HG02678 (cell line): ENCODE measurements at regions not wholly inside any gene's neighbourhood (a gene's known extent, or its start where the extent isn't known, plus 50 kb on each side); places are given as distances from the start of the nearest gene placed in this dataset.

Experiments
- ATAC-seq: cut with Tn5 transposase; IDR thresholded peaks from one replicate; pipeline ENCODE4 v1.9.1; 2021; ENCODE audit warnings: mild to moderate bottlenecking, moderate library complexity; ENCODE audit not compliant: unreplicated experiment

DNA sequence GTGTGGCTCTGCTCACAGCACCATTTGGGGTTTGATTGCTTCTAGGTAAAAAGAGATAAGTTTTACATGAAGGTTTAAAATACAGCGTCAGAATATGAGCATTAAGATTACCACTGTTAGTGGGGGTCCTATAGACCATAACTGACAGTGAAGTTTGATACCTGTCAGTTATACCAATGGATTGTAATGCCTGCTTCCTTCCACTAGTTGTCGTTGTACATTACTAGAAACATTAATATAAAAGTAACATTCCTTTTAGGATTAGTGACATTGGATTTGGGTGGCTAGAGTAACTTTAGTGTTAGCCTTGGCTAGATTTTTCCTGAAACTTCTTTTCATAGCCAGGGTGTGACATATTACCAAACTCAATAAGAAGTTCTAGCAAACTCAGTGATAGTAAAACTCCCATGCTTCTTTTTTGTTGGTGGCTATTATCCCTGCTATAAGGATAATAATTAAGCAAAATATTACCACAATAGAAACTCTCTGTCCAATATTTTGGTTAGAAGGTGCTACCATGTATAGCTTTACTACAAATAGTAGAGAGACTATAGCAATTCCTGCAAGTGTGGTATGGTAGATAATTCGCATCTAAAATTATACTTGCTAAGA is 57.1 kb downstream of the FAM181B start:
- no peak for ATAC-seq

DNA sequence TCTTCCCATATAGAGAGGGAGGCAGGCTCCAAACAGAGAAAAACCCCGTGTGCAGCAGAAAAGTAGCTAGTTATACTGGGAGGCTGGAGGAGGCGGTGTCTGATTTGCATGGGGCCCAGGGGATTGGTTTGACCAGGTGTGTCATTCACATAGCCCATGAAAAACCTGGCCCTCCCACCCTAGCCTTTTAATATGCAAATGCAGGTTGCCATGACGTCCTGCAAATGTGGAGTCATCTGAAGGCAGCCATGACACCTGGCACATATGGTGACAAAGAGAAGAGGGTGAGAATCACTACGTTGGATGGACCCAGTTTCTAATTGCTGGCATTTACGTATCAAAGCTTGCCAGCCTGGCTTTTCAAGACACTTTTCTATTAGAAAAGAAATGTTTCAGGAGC is 57.8 kb downstream of the FAM181B start:
- ATAC-seq: no peak

DNA sequence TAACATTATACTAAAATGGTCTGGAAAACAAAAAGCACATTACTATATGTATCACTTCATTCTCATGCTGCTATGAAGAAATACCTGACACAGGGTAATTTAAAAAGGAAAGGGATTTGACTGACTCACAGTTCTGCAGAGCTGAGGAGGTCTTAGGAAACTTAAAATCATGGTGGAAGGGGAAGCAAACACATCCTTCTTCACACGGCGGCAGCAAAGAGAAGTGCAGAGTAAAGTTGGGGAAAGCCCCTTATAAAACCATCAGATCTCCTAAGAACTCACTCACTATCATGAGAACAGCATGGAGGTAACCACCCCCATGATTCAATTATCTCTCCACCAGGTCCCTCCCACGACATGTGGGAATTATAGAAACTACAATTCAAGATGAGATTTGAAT is 60.0 kb downstream of the FAM181B start:
- ATAC-seq: no peak

DNA sequence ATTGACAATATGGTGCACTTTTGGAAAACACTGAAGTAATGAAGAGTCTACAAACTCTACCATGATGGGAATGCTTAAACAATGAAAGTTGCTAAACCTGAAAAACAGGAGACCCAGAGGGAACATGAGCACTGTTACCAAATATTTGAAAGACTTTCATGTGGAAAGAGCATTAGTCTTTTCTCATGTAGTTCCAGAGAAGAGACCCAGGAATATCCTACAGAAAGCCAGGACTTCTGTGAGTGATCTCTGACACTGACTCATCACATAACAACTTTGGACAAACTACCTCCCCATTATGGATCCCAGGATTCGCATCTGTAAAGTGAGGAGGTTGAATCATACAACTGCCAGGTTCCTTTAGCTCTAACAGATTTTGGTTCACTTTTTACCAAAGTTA is 62.2 kb downstream of the FAM181B start:
- ATAC-seq: no peak

DNA sequence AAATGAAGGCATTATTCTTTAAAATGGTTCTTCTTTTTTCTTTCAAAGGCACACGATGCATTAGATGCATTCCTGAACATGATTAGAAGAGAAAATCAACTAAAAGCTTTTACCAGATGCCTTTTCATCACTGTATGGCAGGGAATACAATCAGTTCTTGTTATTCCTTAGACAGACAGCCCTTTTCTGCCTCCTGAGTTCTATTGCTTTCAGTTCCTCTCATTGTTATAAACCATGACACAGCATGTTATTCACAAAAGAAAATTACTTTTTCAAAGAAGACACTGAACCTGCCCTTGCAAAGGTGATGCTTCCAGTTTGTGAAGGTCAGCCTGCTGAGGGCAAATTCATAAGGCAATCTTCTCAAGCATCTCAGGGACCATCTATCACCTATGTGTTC is 70.1 kb downstream of the FAM181B start:
- ATAC-seq: no peak

DNA sequence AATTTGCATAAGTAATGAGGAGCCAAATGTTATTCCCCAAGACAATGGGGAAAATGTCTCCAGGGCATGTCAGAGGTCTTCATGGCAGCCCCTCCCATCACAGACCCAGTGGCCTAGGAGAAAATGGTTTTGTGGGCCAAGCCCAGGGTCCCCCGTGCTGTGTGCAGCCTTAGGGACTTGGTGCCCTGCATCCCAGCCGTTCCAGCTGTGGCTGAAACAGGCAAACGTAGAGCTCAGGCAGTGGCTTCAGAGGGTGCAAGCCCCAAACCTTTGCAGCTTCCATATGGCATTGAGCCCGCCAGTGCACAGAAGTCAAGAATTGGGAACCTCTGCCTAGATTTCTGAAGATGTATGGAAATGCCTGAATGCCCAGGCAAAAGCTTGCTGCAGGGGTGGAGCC is 79.9 kb downstream of the FAM181B start:
- ATAC-seq: no peak

DNA sequence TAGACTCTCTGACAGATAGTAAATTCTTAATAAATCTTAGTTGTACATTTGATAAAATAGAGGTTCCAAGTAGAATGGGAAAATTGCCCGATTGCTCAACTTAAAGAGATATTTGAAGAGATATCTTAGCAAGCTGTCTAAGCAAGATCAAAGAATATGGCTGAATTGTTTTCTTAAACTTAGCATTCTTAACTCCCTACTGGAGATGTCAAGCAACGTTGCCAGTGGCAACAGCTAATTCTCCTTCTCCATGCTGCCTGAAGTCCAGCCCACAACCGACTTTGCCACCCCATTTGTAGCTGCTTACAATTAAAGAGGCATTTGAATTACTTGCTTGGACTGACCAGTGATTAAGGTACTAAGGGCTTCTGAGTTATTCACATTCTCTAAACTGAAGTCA is 94.4 kb downstream of the FAM181B start:
- no peak for ATAC-seq

DNA sequence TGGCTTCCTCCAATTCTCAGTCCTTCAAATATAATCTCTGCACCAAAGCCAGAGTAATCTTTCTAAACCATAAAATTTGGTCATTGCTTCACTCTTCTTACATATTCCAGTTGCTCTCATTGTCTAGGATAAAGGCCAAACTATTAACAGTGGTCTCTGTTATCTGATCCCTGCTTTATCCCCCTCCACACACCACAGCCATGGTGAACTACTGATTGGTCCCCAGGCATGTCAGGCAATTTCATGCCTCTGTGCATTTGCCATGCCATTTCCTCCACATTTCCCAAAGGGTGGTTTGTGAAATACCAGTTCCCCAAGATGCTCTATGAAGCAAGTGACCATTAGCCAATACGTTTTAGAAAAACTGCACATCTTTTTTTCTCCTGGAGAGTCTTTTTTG is 97.0 kb downstream of the FAM181B start:
- no peak for ATAC-seq

DNA sequence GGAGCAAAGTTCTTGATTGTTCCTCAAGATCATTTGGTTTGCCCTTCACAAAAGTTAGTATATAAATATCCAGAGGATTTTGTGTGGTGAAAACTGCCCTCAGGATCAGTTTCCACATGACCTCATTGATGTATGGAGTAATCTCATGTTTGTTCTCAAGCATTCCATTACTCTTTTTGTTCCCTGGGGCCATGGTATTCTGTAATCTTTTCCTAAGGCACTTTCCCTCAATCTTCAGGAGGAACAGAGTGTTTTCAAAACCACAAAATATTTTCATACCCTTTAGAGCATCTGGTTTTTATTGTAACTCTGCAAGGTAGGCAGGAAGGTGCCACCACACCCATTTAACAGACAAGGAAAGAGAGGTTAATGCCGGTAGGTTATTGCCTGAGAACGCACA is 99.6 kb downstream of the FAM181B start:
- ATAC-seq: no peak

DNA sequence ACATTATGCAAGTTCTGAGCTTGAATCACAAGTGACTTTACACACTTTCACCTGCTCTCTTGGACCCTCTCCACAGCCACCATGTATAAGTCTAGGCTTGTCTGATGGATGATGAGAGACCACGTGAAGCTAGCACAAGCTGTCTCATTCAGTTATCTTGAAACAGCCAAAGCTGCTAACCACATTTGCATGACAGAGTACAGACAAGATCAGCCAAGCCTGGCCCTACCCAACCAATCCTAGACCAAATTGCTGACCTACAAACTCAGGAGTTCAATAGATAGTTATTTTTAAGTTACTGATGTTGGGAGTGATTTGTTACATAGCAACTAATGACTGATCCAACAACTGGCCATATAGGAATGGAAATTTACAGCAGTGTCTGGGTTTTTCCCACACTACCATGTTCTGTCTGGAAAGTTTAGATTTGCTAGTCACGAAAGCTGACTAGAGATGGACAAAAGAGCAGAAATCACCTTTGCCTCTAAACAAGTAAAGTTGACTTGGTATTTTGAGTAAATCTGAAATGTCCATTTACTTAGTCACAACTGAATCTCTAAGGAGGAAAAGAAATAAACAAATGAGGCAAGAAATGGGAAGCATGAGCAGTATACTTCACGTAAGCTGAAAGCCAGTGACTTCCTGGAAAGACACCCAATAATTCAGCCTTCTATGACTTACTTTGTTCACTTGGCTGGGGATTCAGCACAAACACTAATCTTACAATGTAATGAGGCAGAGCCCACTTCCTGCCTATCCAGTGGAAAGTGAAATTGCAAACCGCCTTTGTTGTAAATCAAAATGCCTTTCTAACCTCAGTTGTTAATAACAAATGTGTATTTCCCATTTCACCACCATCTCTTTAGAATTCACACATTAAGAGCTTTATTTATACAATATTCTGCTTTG is 101.7 kb downstream of the FAM181B start:
- ATAC-seq: peak; percentile 88

DNA sequence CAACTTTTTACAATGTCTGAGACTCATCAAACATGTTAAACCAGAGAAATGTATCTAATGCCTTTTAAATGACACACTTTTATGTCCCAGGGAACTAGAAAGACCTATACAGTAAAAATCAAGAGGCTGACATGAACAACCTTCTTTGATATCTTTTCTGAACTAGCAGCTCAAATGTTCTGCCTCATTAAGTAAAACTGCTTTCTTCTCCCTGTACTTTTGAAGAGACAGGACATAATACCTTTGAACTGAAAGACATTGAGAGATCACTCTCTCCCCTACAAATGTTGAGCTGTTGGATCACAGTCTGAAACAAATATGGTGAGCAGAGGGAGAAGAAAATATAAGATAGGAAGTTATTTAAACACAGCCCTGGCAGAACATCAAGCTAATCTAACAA is 123.0 kb downstream of the FAM181B start:
- no peak for ATAC-seq

DNA sequence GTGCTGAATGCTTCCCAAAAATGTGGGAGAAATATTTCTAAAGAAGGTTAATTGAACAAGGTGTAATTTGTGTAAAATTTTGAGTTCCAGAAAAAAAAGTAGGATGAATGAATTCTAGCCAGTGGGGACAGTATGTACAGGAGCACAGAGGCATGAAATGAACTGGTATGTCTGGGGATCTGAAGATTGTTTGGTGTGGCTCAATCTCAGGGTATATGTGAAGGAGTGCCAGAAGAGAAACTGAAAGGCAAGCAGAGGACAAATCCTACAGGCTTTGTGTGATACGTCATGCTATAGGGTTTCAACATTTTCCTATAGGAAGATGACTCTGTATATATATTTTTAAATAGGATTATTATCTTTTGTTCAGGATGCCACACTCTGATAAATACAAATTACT is 126.9 kb downstream of the FAM181B start:
- ATAC-seq: no peak

DNA sequence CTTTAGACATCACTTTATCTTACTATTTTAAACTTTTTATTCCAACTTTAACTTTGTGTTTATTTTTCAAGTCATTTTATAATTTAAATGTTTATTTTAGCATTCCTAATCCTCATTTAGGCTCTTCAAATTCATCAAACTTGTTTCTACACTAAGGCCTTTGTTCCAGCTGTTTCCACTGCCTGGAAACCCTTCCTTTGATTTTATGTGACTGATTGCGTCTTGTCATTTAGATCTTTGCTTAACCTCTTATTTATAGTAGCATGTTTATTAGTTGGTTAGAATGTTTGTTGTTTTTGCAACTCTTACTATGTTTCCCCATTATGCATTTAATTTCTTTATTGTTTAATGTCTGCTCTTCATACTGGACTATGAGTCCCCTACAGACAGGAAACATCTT is 132.0 kb downstream of the FAM181B start:
- ATAC-seq: no peak

DNA sequence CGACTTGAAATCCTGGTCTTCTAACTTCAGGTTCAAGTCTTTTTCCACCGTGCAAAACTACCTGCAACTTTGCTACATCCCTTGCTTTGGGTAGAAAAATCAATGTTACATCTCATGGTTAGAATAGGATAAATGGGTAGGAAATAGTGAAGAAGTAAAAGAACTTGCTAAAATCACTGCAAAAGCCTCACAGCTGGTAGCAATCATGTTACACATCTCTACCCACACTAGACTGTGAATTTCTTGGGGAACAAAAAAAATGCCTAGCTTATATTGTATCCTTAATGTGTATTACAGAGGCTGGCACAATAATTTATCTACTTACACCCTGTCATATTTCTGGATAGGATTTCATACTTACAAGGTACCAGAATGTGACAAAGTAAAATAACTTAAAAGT is 133.8 kb downstream of the FAM181B start:
- ATAC-seq: no peak

DNA sequence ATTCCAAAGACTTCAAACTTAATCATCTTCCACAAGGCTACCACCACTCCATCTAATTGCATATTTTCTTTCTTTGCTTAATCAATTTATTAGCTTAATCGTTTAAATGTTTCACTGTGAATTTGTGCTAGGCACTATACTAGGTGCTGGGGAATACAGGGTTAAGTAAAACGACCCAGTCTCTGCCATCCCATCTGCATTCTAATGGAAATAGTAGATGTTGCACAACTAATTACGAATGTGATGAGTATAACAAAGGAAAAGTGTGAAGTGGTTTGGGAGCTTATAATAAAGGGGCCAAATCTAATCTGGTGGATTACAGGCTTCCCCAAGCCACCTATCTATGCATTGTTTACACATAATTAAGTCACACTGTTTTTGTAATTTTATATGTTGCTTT is 147.1 kb downstream of the FAM181B start:
- ATAC-seq: no peak

DNA sequence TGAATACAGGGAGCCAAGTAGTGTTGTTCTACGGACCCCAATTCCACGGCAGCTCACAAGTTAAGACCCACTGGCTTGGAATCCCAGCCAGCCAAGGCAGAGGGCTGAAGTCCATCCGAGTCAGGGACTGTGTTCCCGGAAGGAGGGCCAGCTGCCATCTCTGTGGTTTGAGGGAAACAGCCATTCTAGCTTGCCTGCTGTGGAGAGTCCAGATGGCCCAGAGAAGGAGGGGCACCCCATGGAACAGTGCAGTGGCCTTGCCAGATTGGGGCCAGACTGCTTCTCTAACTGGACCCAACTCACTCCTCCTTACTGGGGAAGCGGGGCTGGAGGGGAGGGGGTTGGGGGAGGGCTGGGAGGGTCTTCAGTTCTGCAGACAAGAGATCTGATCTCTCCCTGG is 156.4 kb downstream of the FAM181B start:
- ATAC-seq: no peak

DNA sequence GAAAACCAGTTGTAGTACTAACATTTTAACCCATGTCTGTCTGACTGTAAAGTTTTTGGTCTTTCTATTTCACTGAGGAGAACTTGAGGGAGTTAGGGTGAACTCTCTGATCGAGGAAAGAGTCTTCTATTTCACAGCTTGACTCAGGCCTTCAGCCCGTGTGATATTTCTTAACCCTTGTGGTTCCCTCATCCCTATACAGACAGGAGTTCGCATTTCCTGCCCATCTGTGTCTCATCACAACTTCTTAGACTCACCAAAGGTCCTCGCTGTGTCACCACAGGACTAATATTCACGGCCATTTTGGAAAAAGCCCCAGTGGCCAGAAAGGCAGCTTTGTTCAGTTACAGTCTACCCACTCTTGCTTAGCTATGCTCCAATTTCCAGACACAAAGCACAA is 172.8 kb downstream of the FAM181B start:
- no peak for ATAC-seq

DNA sequence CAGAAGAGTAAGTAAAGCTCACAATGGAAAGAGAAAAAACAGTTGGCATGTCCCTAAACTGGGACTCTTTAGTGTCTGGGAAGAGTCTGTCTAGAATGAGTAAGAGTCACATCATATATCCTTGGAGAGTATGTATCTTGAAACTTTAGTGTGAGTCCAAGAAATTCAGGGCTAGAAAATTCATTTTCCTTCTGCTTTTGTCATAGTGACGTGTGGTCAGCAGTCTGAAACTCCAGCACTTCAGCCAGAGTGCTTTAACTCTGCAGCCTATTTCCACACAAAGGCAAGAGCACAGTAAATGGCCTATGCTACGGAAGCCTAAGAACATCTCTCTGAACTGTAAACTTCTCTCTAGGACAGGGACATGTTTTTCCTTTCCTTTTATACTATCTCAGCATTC is 174.1 kb downstream of the FAM181B start:
- no peak for ATAC-seq

DNA sequence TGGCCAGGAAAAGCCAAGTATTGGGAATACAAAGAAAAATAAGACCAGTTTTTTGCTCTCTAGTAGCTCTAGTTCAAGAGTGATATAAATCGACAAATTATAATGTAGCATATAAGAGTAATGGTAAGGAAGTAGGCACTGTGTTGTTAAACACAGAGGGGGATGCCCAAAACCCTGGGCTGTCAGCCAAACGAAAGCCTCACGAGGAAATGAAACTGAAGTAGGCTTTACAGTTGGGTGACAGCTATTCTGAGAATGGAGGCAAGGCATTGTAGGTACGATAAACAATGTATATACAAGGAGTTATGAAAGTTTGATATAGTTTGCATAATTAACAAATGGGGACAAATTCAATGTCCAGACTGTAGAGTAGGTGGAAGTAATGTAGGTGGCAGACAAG is 176.4 kb downstream of the FAM181B start:
- ATAC-seq: peak; percentile 100

DNA sequence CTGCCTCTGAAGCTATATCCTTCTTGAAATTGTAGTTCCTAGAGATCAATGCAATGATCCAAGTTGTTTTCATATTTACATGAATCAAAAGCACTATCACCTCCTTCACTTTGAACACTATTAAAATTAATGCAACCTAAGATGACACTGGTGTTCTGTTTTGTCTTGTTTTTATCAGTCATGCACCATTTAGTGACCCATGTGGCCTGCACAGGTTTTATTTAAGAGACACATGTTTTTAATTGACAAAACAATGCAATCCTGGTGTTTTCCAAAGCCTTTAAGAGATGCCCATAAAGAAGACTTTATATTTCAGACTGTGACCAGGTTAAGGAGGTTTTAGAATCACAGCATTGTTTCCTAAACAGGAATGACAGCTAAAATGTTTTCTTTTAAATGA is 177.5 kb downstream of the FAM181B start:
- ATAC-seq: no peak

DNA sequence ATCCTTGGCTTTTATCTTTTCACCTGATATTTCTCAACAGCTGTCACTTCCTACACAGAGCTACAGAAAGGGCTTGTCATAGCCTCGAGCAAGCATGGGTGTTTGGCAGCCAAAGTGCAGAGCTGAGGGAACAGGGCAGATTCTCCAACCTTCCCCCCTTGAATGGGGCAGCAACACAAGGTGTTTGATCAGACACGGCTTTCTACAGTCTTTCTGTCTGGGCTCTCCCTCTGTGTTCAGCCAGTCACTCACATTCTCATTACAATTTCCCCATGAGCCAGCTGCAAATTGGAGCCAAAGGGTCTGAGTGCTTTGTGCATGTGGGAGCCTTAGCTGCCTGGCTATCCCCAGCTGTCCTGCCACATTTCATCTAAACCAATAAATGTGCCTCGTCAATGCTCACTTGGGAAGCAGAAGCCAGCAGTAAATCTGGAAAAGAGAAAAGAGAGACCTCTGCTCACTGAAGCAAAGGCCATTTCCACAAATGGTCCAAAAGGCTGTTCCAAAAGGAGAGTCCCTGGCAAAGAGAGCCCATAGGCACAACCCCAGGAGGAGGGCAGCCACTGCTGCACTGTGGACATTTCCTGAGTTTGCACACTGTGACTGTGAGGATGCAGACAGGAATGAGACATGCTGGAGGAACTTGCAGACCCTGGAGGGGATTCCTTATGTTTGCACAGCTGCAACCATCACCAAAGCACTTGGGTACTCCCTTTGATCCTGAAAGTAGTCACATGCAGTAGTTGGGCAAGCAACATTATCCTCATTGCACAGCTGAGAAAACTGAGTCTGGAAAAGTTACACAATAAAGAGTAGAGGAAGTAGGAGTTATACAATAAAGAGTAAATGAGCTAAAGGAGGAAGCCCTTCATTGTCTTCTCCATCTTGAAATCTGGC is 186.8 kb downstream of the FAM181B start:
- ATAC-seq: no peak

DNA sequence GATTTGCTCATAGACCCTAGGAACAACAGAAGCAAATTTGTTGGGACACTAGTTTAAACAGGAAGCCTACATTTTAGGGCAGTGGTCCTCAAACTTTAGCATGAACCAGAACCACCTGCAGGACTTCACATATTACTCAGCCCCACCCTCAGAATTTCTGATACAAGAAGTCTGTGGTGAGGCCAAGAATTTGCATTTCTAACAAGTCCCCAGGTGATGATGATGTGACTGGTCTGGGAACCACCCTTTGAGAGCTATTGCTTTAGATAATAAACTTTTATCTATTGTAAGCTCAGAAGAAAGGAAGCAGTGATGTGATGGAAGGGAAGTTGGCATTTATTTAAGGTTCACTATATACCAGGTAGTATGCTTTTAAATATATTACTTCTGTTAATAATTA is 194.0 kb downstream of the FAM181B start:
- ATAC-seq: peak; percentile 94
